GM12878 (cell line): ENCODE measurements at regions not wholly inside any gene's neighbourhood (a gene's known extent, or its start where the extent isn't known, plus 50 kb on each side); places are given as distances from the start of the nearest gene placed in this dataset.

Experiments
- ATAC-seq: fragments of 200-7000 bp; cut with Tn5 transposase; 3 replicates; pipeline ENCODE4 v1.9.1; 2020; ENCODE audit warnings: mild to moderate bottlenecking, moderate library complexity
- BruUV-seq: library from RNA; stranded (reverse); fragments of 400-500 nt; replicated peaks from 2 replicates; lab custom pipeline; 2021; lab: Mats Ljungman, UMichigan
- CTCF ChIA-PET: fragments of 300-600 bp; sonication (Branson Sonifier 250); formaldehyde crosslinking; extraction: SDS; loops from one replicate; lab custom pipeline; 2021; ENCODE audit warnings: inconsistent platforms; lab: Yijun Ruan, JAX
- POLR2A ChIA-PET: fragments of 350-600 bp; formaldehyde crosslinking; extraction: SDS; loops from one replicate; lab custom pipeline; 2021; ENCODE audit warnings: inconsistent platforms; lab: Charles Lee
- RAD21 ChIA-PET: fragments of 300-600 bp; sonication (Branson Sonifier 250); formaldehyde crosslinking; loops from one replicate; lab custom pipeline; 2023; ENCODE audit warnings: antibody characterized with exemption; ENCODE audit not compliant: unreplicated experiment; lab: Charles Lee
- SMC1A ChIA-PET: fragments of 300-600 bp; sonication (Branson Sonifier 250); formaldehyde crosslinking; loops from one replicate; lab custom pipeline; 2023; ENCODE audit not compliant: unreplicated experiment, uncharacterized antibody; lab: Charles Lee
- DNase-seq: peaks from one replicate; pipeline ENCODE4 v3.0.0-alpha.2; 2011; ENCODE audit warnings: low read depth, low spot score
- FAIRE-seq: peaks from 3 replicates; lab custom pipeline; 2011; peaks lifted over from hg19 to GRCh38; lab: Jason Lieb, UNC
- H2AFZ ChIP-seq: 2 replicates; pipeline ENCODE4 v1.6.0; 2011; ENCODE audit warnings: low read depth, low read length, control low read depth; ENCODE audit not compliant: control insufficient read depth
- H3K27ac ChIP-seq: 2 replicates; pipeline ENCODE4 v1.5.1; 2011; ENCODE audit warnings: control low read depth; ENCODE audit not compliant: control insufficient read depth, insufficient read depth
- H3K27me3 ChIP-seq, 2 experiments: replicated peaks in 1 of 2; 2 replicates each; pipeline versions ENCODE4 v1.6.0 to v1.6.1; 2011; ENCODE audit warnings: low read length in 1 of 2; ENCODE audit not compliant: control insufficient read depth in 2 of 2, insufficient read depth in 2 of 2
- H3K36me3 ChIP-seq, 2 experiments: 2 replicates each; pipeline ENCODE4 v1.5.1; 2011; ENCODE audit warnings: low read length in 1 of 2; ENCODE audit not compliant: control insufficient read depth in 2 of 2, insufficient read depth in 2 of 2
- H3K4me1 ChIP-seq: 2 replicates; pipeline ENCODE4 v1.6.1; 2011; ENCODE audit warnings: mild to moderate bottlenecking, low read length, moderate library complexity, mixed read lengths; ENCODE audit not compliant: control insufficient read depth, insufficient read depth
- H3K4me2 ChIP-seq: 2 replicates; pipeline ENCODE4 v1.6.0; 2011; ENCODE audit warnings: control low read depth; ENCODE audit not compliant: control insufficient read depth, insufficient read depth
- H3K4me3 ChIP-seq: fragments of 200-600 bp; sonication (generic); 2 replicates; pipeline ENCODE4 v1.5.1; 2016
- H3K79me2 ChIP-seq: 2 replicates; pipeline ENCODE4 v1.6.0; 2011; ENCODE audit warnings: low read length; ENCODE audit not compliant: control insufficient read depth, insufficient read depth
- H3K9ac ChIP-seq: 2 replicates; pipeline ENCODE4 v1.8.0; 2011; ENCODE audit warnings: low read length, control low read depth, mixed read lengths; ENCODE audit not compliant: control insufficient read depth, insufficient read depth
- H3K9me3 ChIP-seq: replicated peaks from 3 replicates; pipeline ENCODE4 v1.5.1; 2011; ENCODE audit warnings: mild to moderate bottlenecking, low read length; ENCODE audit not compliant: control insufficient read depth, insufficient read depth
- H4K20me1 ChIP-seq: 2 replicates; pipeline ENCODE4 v1.6.0; 2011; ENCODE audit not compliant: control insufficient read depth, insufficient read depth
- BHLHE40 ChIP-seq, 2 experiments: fragments of 450-650 bp in 1 of 2; IDR thresholded peaks; 2 replicates each; pipeline ENCODE4 v1.6.1; 2011 to 2017; ENCODE audit warnings: low read depth in 2 of 2, borderline replicate concordance in 1 of 2, improper control_type of control experiment in 1 of 2, low read length in 1 of 2, mild to moderate bottlenecking in 1 of 2
- CEBPB ChIP-seq, 2 experiments: fragments of 150-350 bp in 1 of 2; IDR thresholded peaks; 2 replicates each; pipeline ENCODE4 v1.6.1; 2012 to 2014; ENCODE audit warnings: low read depth in 2 of 2, low read length in 2 of 2, borderline replicate concordance in 1 of 2, inconsistent platforms in 1 of 2
- CHD1 ChIP-seq: IDR thresholded peaks from 2 replicates; pipeline ENCODE4 v1.6.1; 2012; ENCODE audit warnings: low read depth, low read length, improper control_type of control experiment
- DPF2 ChIP-seq: fragments of 450-650 bp; IDR thresholded peaks from 2 replicates; pipeline ENCODE4 v1.6.1; 2017; ENCODE audit warnings: mild to moderate bottlenecking
- E2F4 ChIP-seq: IDR thresholded peaks from 2 replicates; pipeline ENCODE4 v1.6.1; 2012; ENCODE audit warnings: low read depth, low read length, improper control_type of control experiment
- GABPA ChIP-seq: IDR thresholded peaks from 2 replicates; pipeline ENCODE4 v1.6.1; 2014; ENCODE audit warnings: antibody characterized with exemption, low read depth, mild to moderate bottlenecking, inconsistent platforms
- NR2C1 ChIP-seq: fragments of 450-650 bp; IDR thresholded peaks from 2 replicates; pipeline ENCODE4 v1.6.1; 2017; ENCODE audit warnings: antibody characterized with exemption, mild to moderate bottlenecking, moderate library complexity
- SIN3A ChIP-seq: IDR thresholded peaks from 2 replicates; pipeline ENCODE4 v1.6.1; 2012; ENCODE audit warnings: low read depth, low read length, improper control_type of control experiment
- SMAD1 ChIP-seq: fragments of 450-650 bp; IDR thresholded peaks from 2 replicates; pipeline ENCODE4 v1.6.1; 2018; ENCODE audit warnings: mild to moderate bottlenecking, low read depth; ENCODE audit not compliant: partially characterized antibody
- SMAD5 ChIP-seq: IDR thresholded peaks from 2 replicates; pipeline ENCODE4 v1.6.1; 2016; ENCODE audit warnings: antibody characterized with exemption, low read depth
- SMARCA5 ChIP-seq: fragments of 450-650 bp; IDR thresholded peaks from 2 replicates; pipeline ENCODE4 v1.6.1; 2017; ENCODE audit warnings: mild to moderate bottlenecking
- TAF1 ChIP-seq: IDR thresholded peaks from 2 replicates; pipeline ENCODE4 v1.6.1; 2011; ENCODE audit warnings: mild to moderate bottlenecking, low read depth, low read length, borderline replicate concordance
- TARDBP ChIP-seq: IDR thresholded peaks from 2 replicates; pipeline ENCODE4 v1.6.1; 2016; ENCODE audit warnings: borderline replicate concordance
- TBL1XR1 ChIP-seq: IDR thresholded peaks from 2 replicates; pipeline ENCODE4 v1.6.1; 2012; ENCODE audit warnings: low read depth, low read length, improper control_type of control experiment
- TCF12 ChIP-seq: IDR thresholded peaks from 2 replicates; pipeline ENCODE4 v1.6.1; 2011; ENCODE audit warnings: low read depth, mild to moderate bottlenecking, low read length
- YY1 ChIP-seq: IDR thresholded peaks from 2 replicates; pipeline ENCODE4 v1.6.1; 2011; ENCODE audit warnings: low read depth, mild to moderate bottlenecking, low read length
- ZNF592 ChIP-seq: fragments of 450-650 bp; IDR thresholded peaks from 2 replicates; pipeline ENCODE4 v1.6.1; 2017; ENCODE audit warnings: mild to moderate bottlenecking, moderate library complexity
- WGBS: methylation state at CpG from one replicate; pipeline ENCODE4 v1.1.6; 2016; ENCODE audit warnings: low lambda C conversion rate; ENCODE audit not compliant: insufficient replicate concordance, insufficient coverage; ENCODE audit errors: missing lambda C conversion rate; 5-methylcytosine and 5-hydroxymethylcytosine counted together
- in situ Hi-C: fragments of 300-500 bp; cut with MboI; formaldehyde crosslinking; loops from 9 replicates; pipeline ENCODE4 v1.14.3; 2018; ENCODE audit warnings: mixed read lengths
- intact Hi-C: fragments of 100-400 bp; cut with micrococcal nuclease; formaldehyde crosslinking; loops from one replicate; pipeline ENCODE4 v1.14.2; 2022; ENCODE audit not compliant: unreplicated experiment

- in situ Hi-C loops, result no loop called here
- ChIA-PET POLR2A (no interaction called here), RAD21 (no interaction called here), SMC1A (no interaction called here), CTCF (no interaction called here)
- H3K9me3 ChIP-seq, result no peaks in the 10 kb centered on the region
- H3K79me2 ChIP-seq, result no peaks in the 10 kb centered on the region
- no peak overlapping the region for H3K4me3 ChIP-seq
- no peak for DNase-seq
- BruUV-seq, result no TSS peak
- no peak for TF ChIP-seq TCF12
- TF ChIP-seq TAF1, result no peak
- no peak for TF ChIP-seq E2F4
- no peak for TF ChIP-seq YY1
- no peak for TF ChIP-seq SMARCA5
- TF ChIP-seq SMAD1, result no peak
- no peak for TF ChIP-seq TBL1XR1
- TF ChIP-seq CEBPB (IDR thresholded peaks at IDR 0.05; ENCODE audit: borderline replicate concordance in 1 of 2, low read depth in 2 of 2, low read length in 2 of 2), result no peak
- no peak for TF ChIP-seq DPF2
- no peak overlapping the region for H3K27ac ChIP-seq
- H3K4me2 ChIP-seq, result no peak overlapping the region
- no peaks in the 10 kb centered on the region for H3K27me3 ChIP-seq
- no peaks in the 10 kb centered on the region for H3K36me3 ChIP-seq
- H3K9ac ChIP-seq, result no peak overlapping the region
- WGBS, result 5% methylated on average over 8 of the region's 8 CpGs
- no peaks in the 10 kb centered on the region for H4K20me1 ChIP-seq
- peak; percentile 18 for FAIRE-seq
- intact Hi-C loops, result no loop called here
- peak; percentile 50 for ATAC-seq
- H3K4me1 ChIP-seq, result peaks cover 6% of the 10 kb centered on the region
- H2AFZ ChIP-seq, result no peak overlapping the region
Observed at GRCh38 chr4:185898413-185898812, 86.4 kb upstream of the SORBS2 start.

- no TSS peak for BruUV-seq
- in situ Hi-C loops, result no loop called here
- RAD21 ChIA-PET, result no interaction called here
- CTCF ChIA-PET, result no interaction called here
- no peak overlapping the region for H2AFZ ChIP-seq
- H3K27ac ChIP-seq, result no peak overlapping the region
- H3K36me3 ChIP-seq, result no peaks in the 10 kb centered on the region
- ATAC-seq (no peak), DNase-seq (no peak), FAIRE-seq (no peak)
- H3K9me3 ChIP-seq, result no peaks in the 10 kb centered on the region
- intact Hi-C loops, result no loop called here
- H3K4me1 ChIP-seq, result peaks cover 6% of the 10 kb centered on the region
- 21% methylated on average over 4 of the region's 4 CpGs for WGBS
- no peak overlapping the region for H3K9ac ChIP-seq
- H4K20me1 ChIP-seq, result no peaks in the 10 kb centered on the region
- H3K27me3 ChIP-seq, result no peaks in the 10 kb centered on the region
- no peak overlapping the region for H3K4me3 ChIP-seq
- no peak overlapping the region for H3K4me2 ChIP-seq
- POLR2A ChIA-PET, result no interaction called here
- SMC1A ChIA-PET, result no interaction called here
- no peaks in the 10 kb centered on the region for H3K79me2 ChIP-seq
- TF ChIP-seq NR2C1 (no peak), CHD1 (no peak), SIN3A (no peak), SMAD5 (no peak), ZNF592 (no peak), BHLHE40 (IDR thresholded peaks at IDR 0.05; ENCODE audit: borderline replicate concordance in 1 of 2, low read depth in 2 of 2, low read length in 1 of 2) (no peak), GABPA (no peak), TARDBP (no peak)
Observed at GRCh38 chr4:185899833-185900232, 87.8 kb upstream of the SORBS2 start.
